H1 (cell line): ENCODE measurements at regions not wholly inside any gene's neighbourhood (a gene's known extent, or its start where the extent isn't known, plus 50 kb on each side); places are given as distances from the start of the nearest gene placed in this dataset.
"Not testable (repeated sequence)": the region's sequence is repeated elsewhere in the genome, so short reads cannot be mapped to it uniquely, and the experiment has no call there.

ENCODE experiments used
- CTCF ChIA-PET: fragments of 300-600 bp; sonication (Branson Sonifier 250); formaldehyde crosslinking; loops from one replicate; lab custom pipeline; 2021; ENCODE audit not compliant: partially characterized antibody; lab: Charles Lee
- POLR2A ChIA-PET: fragments of 300-600 bp; sonication (Branson Sonifier 250); formaldehyde crosslinking; loops from one replicate; lab custom pipeline; 2021; ENCODE audit warnings: inconsistent platforms; ENCODE audit not compliant: partially characterized antibody; lab: Charles Lee
- DNase-seq, 2 experiments: peaks; one replicate each; pipeline versions ENCODE4 v3.0.0 to v3.0.0-alpha.2; 2010 to 2022; ENCODE audit warnings: low spot score in 2 of 2, low read depth in 1 of 2, mixed read lengths in 1 of 2
- FAIRE-seq: peaks from 2 replicates; lab custom pipeline; 2011; peaks lifted over from hg19 to GRCh38; lab: Jason Lieb, UNC
- H2AFZ ChIP-seq: 2 replicates; pipeline ENCODE4 v1.8.1; 2012; ENCODE audit warnings: low read length, inconsistent platforms
- H2AK5ac ChIP-seq: 2 replicates; pipeline ENCODE4 v1.6.1; 2013; ENCODE audit warnings: low read depth, low read length
- H2BK120ac ChIP-seq: replicated peaks from 2 replicates; pipeline ENCODE3; 2013; ENCODE audit warnings: low read depth, low read length, inconsistent platforms
- H2BK12ac ChIP-seq: 2 replicates; pipeline ENCODE4 v1.6.1; 2013; ENCODE audit warnings: low read depth, low read length
- H2BK15ac ChIP-seq: 2 replicates; pipeline ENCODE4 v1.6.1; 2013; ENCODE audit warnings: low read length
- H2BK20ac ChIP-seq: 2 replicates; pipeline ENCODE4 v1.6.1; 2013; ENCODE audit warnings: low read length
- H2BK5ac ChIP-seq: 2 replicates; pipeline ENCODE4 v1.6.1; 2013; ENCODE audit warnings: low read depth, low read length
- H3K14ac ChIP-seq: 2 replicates; pipeline ENCODE4 v1.6.1; 2013; ENCODE audit warnings: inconsistent platforms; ENCODE audit not compliant: insufficient read length
- H3K18ac ChIP-seq: 2 replicates; pipeline ENCODE4 v1.6.1; 2013; ENCODE audit warnings: low read length; ENCODE audit errors: extremely low read depth
- H3K23ac ChIP-seq: 2 replicates; pipeline ENCODE4 v1.6.1; 2013; ENCODE audit warnings: inconsistent platforms; ENCODE audit not compliant: insufficient read length
- H3K23me2 ChIP-seq: 2 replicates; pipeline ENCODE4 v1.6.1; 2013; ENCODE audit warnings: low read depth, low read length
- H3K27ac ChIP-seq: 2 replicates; pipeline ENCODE4 v1.6.1; 2011; ENCODE audit warnings: low read depth, low read length, inconsistent platforms
- H3K27me3 ChIP-seq, 4 experiments: replicated peaks in 1 of 4; 1 replicate in 1 of 4; 2 replicates in 3 of 4; pipeline versions ENCODE4 v1.6.1 to v1.8.1; 2011 to 2013; ENCODE audit warnings: low read length in 3 of 4, mild to moderate bottlenecking in 3 of 4, inconsistent platforms in 2 of 4, mixed read lengths in 2 of 4, moderate library complexity in 1 of 4; ENCODE audit not compliant: control insufficient read depth in 3 of 4, insufficient read depth in 3 of 4; ENCODE audit errors: extremely low read depth in 1 of 4
- H3K36me3 ChIP-seq, 4 experiments: 2 replicates each; pipeline versions ENCODE4 v1.6.1 to v1.8.1; 2011 to 2013; ENCODE audit warnings: mild to moderate bottlenecking in 4 of 4, low read length in 3 of 4, moderate library complexity in 2 of 4, control low read depth in 1 of 4, inconsistent platforms in 1 of 4; ENCODE audit not compliant: insufficient read depth in 4 of 4, control insufficient read depth in 2 of 4
- H3K4ac ChIP-seq: replicated peaks from 2 replicates; pipeline ENCODE3; 2013; ENCODE audit warnings: low read length, low read depth, mixed read lengths, inconsistent platforms; ENCODE audit not compliant: insufficient read length
- H3K4me1 ChIP-seq, 4 experiments: replicated peaks in 1 of 4; 1 replicate in 1 of 4; 2 replicates in 3 of 4; pipeline versions ENCODE4 v1.6.1 to v1.8.1; 2011 to 2013; ENCODE audit warnings: low read length in 3 of 4, inconsistent platforms in 2 of 4, mixed read lengths in 1 of 4; ENCODE audit not compliant: insufficient read depth in 4 of 4, control insufficient read depth in 3 of 4
- H3K4me2 ChIP-seq, 2 experiments: 2 replicates each; pipeline versions ENCODE4 v1.6.1 to v1.8.1; 2011 to 2013; ENCODE audit warnings: low read depth in 2 of 2, low read length in 2 of 2, control low read depth in 1 of 2, inconsistent platforms in 1 of 2, mild to moderate bottlenecking in 1 of 2; ENCODE audit not compliant: insufficient read depth in 1 of 2
- H3K4me3 ChIP-seq, 4 experiments: fragments of 200-600, 300-600 bp in 1 of 4; sonication (generic), shearing (Covaris generic), sonication (Bioruptor Twin) in 1 of 4; 2 replicates each; pipeline versions ENCODE4 v1.5.1 to v1.8.1; 2011 to 2016; ENCODE audit warnings: low read length in 4 of 4, low read depth in 3 of 4, control low read depth in 2 of 4, inconsistent platforms in 2 of 4, mild to moderate bottlenecking in 2 of 4, mixed read lengths in 1 of 4, moderate library complexity in 1 of 4; ENCODE audit not compliant: insufficient read depth in 2 of 4; ENCODE audit errors: extremely low read depth in 1 of 4
- H3K56ac ChIP-seq: replicated peaks from 2 replicates; pipeline ENCODE3; 2013; ENCODE audit warnings: low read depth, mild to moderate bottlenecking, mixed read lengths, low read length, inconsistent platforms; ENCODE audit not compliant: insufficient read length
- H3K79me1 ChIP-seq: 2 replicates; pipeline ENCODE4 v1.6.1; 2013; ENCODE audit warnings: low read depth, low read length, control low read depth
- H3K79me2 ChIP-seq, 2 experiments: 2 replicates each; pipeline versions ENCODE4 v1.6.1 to v1.8.1; 2012 to 2013; ENCODE audit warnings: low read length in 2 of 2, mild to moderate bottlenecking in 2 of 2, inconsistent platforms in 1 of 2; ENCODE audit not compliant: insufficient read depth in 2 of 2, control insufficient read depth in 1 of 2
- H3K9ac ChIP-seq, 4 experiments: replicated peaks in 1 of 4; 1 replicate in 1 of 4; 2 replicates in 3 of 4; pipeline versions ENCODE4 v1.6.1 to v1.8.1; 2011 to 2013; ENCODE audit warnings: low read depth in 3 of 4, low read length in 3 of 4, control low read depth in 2 of 4, mild to moderate bottlenecking in 2 of 4, moderate library complexity in 2 of 4, inconsistent platforms in 1 of 4; ENCODE audit errors: extremely low read depth in 1 of 4
- H3K9me3 ChIP-seq, 2 experiments: 2 replicates each; pipeline versions ENCODE4 v1.6.1 to v1.8.1; 2012 to 2013; ENCODE audit warnings: mild to moderate bottlenecking in 2 of 2, moderate library complexity in 2 of 2, control low read depth in 1 of 2, inconsistent platforms in 1 of 2, low read depth in 1 of 2, low read length in 1 of 2, mixed read lengths in 1 of 2; ENCODE audit not compliant: insufficient read depth in 2 of 2
- H4K20me1 ChIP-seq, 2 experiments: replicated peaks in 1 of 2; 2 replicates each; pipeline versions ENCODE3 to v1.8.1; 2011 to 2013; ENCODE audit warnings: inconsistent platforms in 2 of 2, low read length in 2 of 2, mild to moderate bottlenecking in 1 of 2; ENCODE audit not compliant: insufficient read depth in 2 of 2, control insufficient read depth in 1 of 2
- H4K5ac ChIP-seq: 2 replicates; pipeline ENCODE4 v1.6.1; 2013; ENCODE audit warnings: low read length, low read depth, mixed read lengths, inconsistent platforms; ENCODE audit not compliant: insufficient read length
- H4K8ac ChIP-seq: 2 replicates; pipeline ENCODE4 v1.8.0; 2013; ENCODE audit warnings: mild to moderate bottlenecking, moderate library complexity, low read length, inconsistent platforms; ENCODE audit not compliant: insufficient read depth; ENCODE audit errors: extremely low read depth
- H4K91ac ChIP-seq: replicated peaks from 2 replicates; pipeline ENCODE3; 2013; ENCODE audit warnings: low read length, mixed read lengths, inconsistent platforms; ENCODE audit not compliant: insufficient read length
- WGBS, 2 experiments: shearing (Covaris generic) in 1 of 2; methylation state at CpG; one replicate each; pipeline versions ENCODE4 v1.1.6 to v1.1.7; 2013 to 2015; ENCODE audit warnings: low lambda C conversion rate in 2 of 2, mixed read lengths in 2 of 2, inconsistent platforms in 1 of 2, low coverage in 1 of 2, missing lambda C conversion rate in 1 of 2; ENCODE audit not compliant: insufficient replicate concordance in 2 of 2, insufficient coverage in 1 of 2, insufficient read length in 1 of 2; ENCODE audit errors: extremely low coverage in 1 of 2, missing lambda C conversion rate in 1 of 2; 5-methylcytosine and 5-hydroxymethylcytosine counted together

GRCh38 chr4:119406721-119407460, 85.0 kb upstream of the FABP2 start:
- H2BK15ac ChIP-seq, H3K14ac ChIP-seq, H3K4me1 ChIP-seq, H3K4me3 ChIP-seq, H4K20me1 ChIP-seq, H3K18ac ChIP-seq, H4K8ac ChIP-seq, H3K27me3 ChIP-seq, H3K23me2 ChIP-seq, H3K79me1 ChIP-seq, H3K56ac ChIP-seq, H2BK5ac ChIP-seq, H3K4me2 ChIP-seq, H2BK12ac ChIP-seq, H3K9me3 ChIP-seq, DNase-seq, H3K36me3 ChIP-seq, H2BK120ac ChIP-seq, H4K5ac ChIP-seq, H2BK20ac ChIP-seq, H4K91ac ChIP-seq, H3K79me2 ChIP-seq, H3K9ac ChIP-seq, H2AFZ ChIP-seq, FAIRE-seq, CTCF ChIA-PET, H3K4ac ChIP-seq, H2AK5ac ChIP-seq, H3K27ac ChIP-seq, H3K23ac ChIP-seq, POLR2A ChIA-PET: not testable (repeated sequence)
- 91% methylated on average over 16 of the region's 28 CpGs; no CpG with 5 or more reads in 1 of the 2 experiments for WGBS, 2 experiments

GRCh38 chr4:119406041-119406440, 84.1 kb upstream of the FABP2 start:
- H3K23me2 ChIP-seq, H4K5ac ChIP-seq, H3K4me3 ChIP-seq, H3K14ac ChIP-seq, H4K91ac ChIP-seq, H3K9ac ChIP-seq, H2BK20ac ChIP-seq, H2AK5ac ChIP-seq, H3K27ac ChIP-seq, H2BK120ac ChIP-seq, DNase-seq, H2AFZ ChIP-seq, H3K27me3 ChIP-seq, H2BK15ac ChIP-seq, H3K36me3 ChIP-seq, H3K4me1 ChIP-seq, H3K56ac ChIP-seq, H3K79me2 ChIP-seq, H2BK5ac ChIP-seq, H3K18ac ChIP-seq, POLR2A ChIA-PET, H2BK12ac ChIP-seq, H3K9me3 ChIP-seq, H3K4me2 ChIP-seq, CTCF ChIA-PET, H3K79me1 ChIP-seq, H4K8ac ChIP-seq, H3K4ac ChIP-seq, H4K20me1 ChIP-seq, FAIRE-seq, H3K23ac ChIP-seq: not testable (repeated sequence)
- WGBS, 2 experiments: 96% methylated on average over 12 of the region's 18 CpGs; no CpG with 5 or more reads in 1 of the 2 experiments
